Psoas muscle (tissue), 7 donors: ENCODE measurements at regions not wholly inside any gene's neighbourhood (a gene's known extent, or its start where the extent isn't known, plus 50 kb on each side); places are given as distances from the start of the nearest gene placed in this dataset.
"Not testable (repeated sequence)": the region's sequence is repeated elsewhere in the genome, so short reads cannot be mapped to it uniquely, and the experiment has no call there.

Experiments used
- ATAC-seq, 4 donors: fragments of 200-7000 bp; cut with Tn5 transposase; one replicate each; pipeline ENCODE4 v1.9.1; 2020; ENCODE audit warnings: moderate library complexity in 3 of 4, mild to moderate bottlenecking in 2 of 4
- DNase-seq, 2 donors: peaks; one replicate each; pipeline ENCODE4 v3.0.0-alpha.2; 2020
- H3K27ac ChIP-seq: fragments of 200-600 bp; one replicate; pipeline ENCODE4 v1.8.0; 2022
- H3K27me3 ChIP-seq, 3 donors: fragments of 200-600 bp in 1 of 3; one replicate each; pipeline versions ENCODE4 v1.6.1 to v1.8.0; 2013 to 2022; ENCODE audit warnings: low read length in 2 of 3, mild to moderate bottlenecking in 2 of 3, moderate library complexity in 1 of 3; ENCODE audit not compliant: insufficient read depth in 3 of 3
- H3K36me3 ChIP-seq, 2 donors: fragments of 200-600 bp in 1 of 2; one replicate each; pipeline versions ENCODE4 v1.6.1 to v1.8.0; 2013 to 2022; ENCODE audit warnings: low read depth in 1 of 2, mild to moderate bottlenecking in 1 of 2, moderate library complexity in 1 of 2; ENCODE audit not compliant: insufficient read depth in 1 of 2
- H3K4me1 ChIP-seq: fragments of 200-600 bp; one replicate; pipeline ENCODE4 v1.8.0; 2022
- H3K4me3 ChIP-seq: fragments of 200-600 bp; one replicate; pipeline ENCODE4 v1.8.0; 2022; ENCODE audit warnings: mild to moderate bottlenecking
- H3K9me3 ChIP-seq: fragments of 200-600 bp; one replicate; pipeline ENCODE4 v1.8.0; 2022
- CTCF ChIP-seq: fragments of 200-600 bp; IDR thresholded peaks from one replicate; pipeline ENCODE4 v1.8.0; 2022; ENCODE audit warnings: antibody characterized with exemption
- WGBS, 3 donors: extraction: QIAGEN DNeasy Blood & Tissue Kit; methylation state at CpG; one replicate each; pipeline versions ENCODE4 v1.1.6 to v1.1.7; 2013; 5-methylcytosine and 5-hydroxymethylcytosine counted together
- intact Hi-C, 2 donors: fragments of 100-400 bp; cut with DNase I; formaldehyde crosslinking; loops; one replicate each; pipeline versions ENCODE4 v1.11.0 to v1.14.2; 2022
- donor health status: healthy with polysubstance abuse.
- donor health status: DM: no; HTN: no; CAD: no; lungs with moderate emphysema.
- donor health status: Bipolar disorder and iron deficiency.
- donor health status: healthy.
- donor health status: DM: yes; HTN: yes; CAD: no.
- donor health status: DM: no; HTN: no; CAD: no.
- donor health status: DM: yes; HTN: yes; CAD: no.

- Histone ChIP-seq H3K36me3 (no peaks in the 10 kb centered on the region), H3K4me1 (no peaks in the 10 kb centered on the region), H3K27ac (no peak overlapping the region), H3K4me3 (no peak overlapping the region), H3K27me3 (peaks cover 0 to 4% (median 2%) of the 10 kb centered on the region in 3 donors), H3K9me3 (no peaks in the 10 kb centered on the region)
- TF ChIP-seq CTCF, result no peak
- WGBS, 3 donors, result 46 to 51% (median 47%) methylated on average over 11 of the region's 11 CpGs
- intact Hi-C loops, result no loop called here
- ATAC-seq (no peak), DNase-seq (no peak)
Measured at GRCh38 chr6:10312445-10312844, 102.4 kb downstream of the TFAP2A start.

DNA sequence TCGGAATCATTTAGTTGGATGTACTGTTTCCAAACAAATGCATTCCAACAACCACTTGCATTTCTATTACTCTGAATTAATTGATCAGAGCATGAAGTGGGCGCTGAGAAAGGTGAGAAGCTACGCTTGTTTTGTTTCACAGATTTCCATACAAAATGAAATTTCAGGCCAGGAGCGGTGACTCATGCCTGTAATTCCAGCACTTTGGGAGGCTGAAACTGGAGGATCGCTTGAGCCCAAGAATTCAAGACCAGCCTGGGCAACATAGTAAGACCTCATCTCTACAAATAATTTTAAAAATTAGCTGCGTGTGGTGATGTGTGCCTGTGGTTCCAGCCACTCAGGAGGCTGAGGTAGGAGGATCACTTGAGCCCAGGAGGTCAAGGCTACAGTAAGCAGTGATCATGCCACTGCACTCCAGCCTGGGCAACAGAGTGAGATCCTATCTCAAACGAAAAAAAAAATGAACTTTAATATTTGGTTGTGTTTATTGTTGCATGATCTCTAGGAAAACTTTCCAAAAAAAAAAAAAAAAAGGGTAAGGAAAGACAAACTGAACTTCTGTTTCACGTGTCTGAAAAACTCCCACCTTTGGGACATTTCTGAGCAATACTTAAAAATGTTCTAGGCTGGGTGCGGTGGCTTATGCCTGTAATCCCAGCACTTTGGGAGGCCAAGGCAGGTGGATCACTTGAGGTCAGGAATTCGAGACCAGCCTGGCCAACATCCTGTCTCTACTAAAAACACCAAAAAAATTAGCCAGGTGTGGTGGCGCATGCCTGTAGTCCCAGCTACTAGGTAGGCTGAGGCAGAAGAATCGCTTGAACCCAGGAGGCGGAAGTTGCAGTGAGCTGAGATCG lies 103.1 kb downstream of the TFAP2A start:
- H3K27me3 ChIP-seq, DNase-seq, H3K27ac ChIP-seq, H3K4me1 ChIP-seq, H3K9me3 ChIP-seq, ATAC-seq, H3K36me3 ChIP-seq, H3K4me3 ChIP-seq, intact Hi-C loops: not testable (repeated sequence)
- WGBS, 3 donors, result 77 to 86% (median 79%) methylated on average over 14 of the region's 14 CpGs

- 35 to 39% (median 35%) methylated on average over 10 of the region's 10 CpGs for WGBS, 3 donors
- Histone ChIP-seq H3K4me1 (no peaks in the 10 kb centered on the region), H3K27me3 (peaks cover 0 to 4% (median 2%) of the 10 kb centered on the region in 3 donors), H3K36me3 (no peaks in the 10 kb centered on the region), H3K9me3 (no peaks in the 10 kb centered on the region), H3K4me3 (no peak overlapping the region), H3K27ac (no peak overlapping the region)
- no peak for TF ChIP-seq CTCF
- intact Hi-C loops, result no loop called here
- ATAC-seq (no peak), DNase-seq (no peak)
Measured at GRCh38 chr6:10310826-10311225, 104.0 kb downstream of the TFAP2A start.

GRCh38 chr6:10310330-10310653 lies 104.6 kb downstream of the TFAP2A start:
- intact Hi-C loops, result no loop called here
- H3K9me3 ChIP-seq, result no peaks in the 10 kb centered on the region
- 31 to 47% (median 41%) methylated on average over 4 of the region's 4 CpGs for WGBS, 3 donors
- H3K36me3 ChIP-seq, result no peaks in the 10 kb centered on the region
- DNase-seq, result no peak
- H3K27me3 ChIP-seq, result peaks cover 0 to 4% (median 2%) of the 10 kb centered on the region in 3 donors
- H3K4me3 ChIP-seq, result no peak overlapping the region
- H3K4me1 ChIP-seq, result no peaks in the 10 kb centered on the region
- TF ChIP-seq CTCF, result no peak
- no peak overlapping the region for H3K27ac ChIP-seq
- no peak for ATAC-seq

DNA sequence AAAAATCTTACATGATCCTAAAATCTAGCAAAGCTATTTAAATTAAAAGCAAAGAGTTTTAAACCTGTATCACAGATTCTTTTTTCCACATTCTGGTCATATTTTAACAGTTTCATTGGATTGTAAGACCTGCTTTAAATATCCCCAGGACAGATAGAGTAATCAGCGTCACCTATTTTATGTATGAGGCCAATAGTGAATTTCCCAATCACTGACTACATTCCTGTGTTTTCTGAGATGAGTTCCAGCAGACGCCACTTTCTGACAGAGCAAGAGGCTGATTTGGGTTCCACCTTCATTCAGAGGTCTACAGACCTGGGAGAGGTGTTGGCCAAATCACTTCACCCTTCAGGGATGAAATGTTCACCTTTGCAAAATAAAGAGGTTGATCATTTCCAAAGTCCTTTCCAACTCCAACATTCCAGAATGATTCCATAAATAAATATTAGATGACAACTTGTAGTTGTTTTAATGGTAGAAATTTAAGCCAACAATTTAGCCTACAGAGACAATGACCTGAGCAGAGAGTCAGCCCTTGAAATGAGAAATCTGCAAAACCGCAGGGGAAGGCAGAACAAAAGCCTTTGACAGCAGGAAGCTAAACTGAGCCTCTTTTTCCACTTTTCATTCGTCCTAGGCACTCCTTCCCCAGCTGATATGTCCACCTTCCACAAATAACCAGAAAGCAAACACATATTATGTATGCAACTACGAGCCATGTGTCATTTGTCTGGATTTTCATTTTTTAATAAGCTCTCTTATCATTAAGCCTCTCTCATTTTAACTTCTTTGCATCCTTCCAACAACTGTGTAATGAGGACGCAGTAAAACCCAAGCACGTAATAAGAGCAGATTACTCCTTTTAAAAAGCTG lies 105.2 kb downstream of the TFAP2A start:
- ATAC-seq (no peak), DNase-seq (no peak)
- H3K27me3 ChIP-seq, result peaks cover 0 to 4% (median 2%) of the 10 kb centered on the region in 3 donors
- no peak overlapping the region for H3K27ac ChIP-seq
- TF ChIP-seq CTCF, result no peak
- no peaks in the 10 kb centered on the region for H3K4me1 ChIP-seq
- WGBS, 3 donors, result 46 to 51% (median 51%) methylated on average over 7 of the region's 7 CpGs
- H3K4me3 ChIP-seq, result no peak overlapping the region
- intact Hi-C loops, result no loop called here
- no peaks in the 10 kb centered on the region for H3K9me3 ChIP-seq
- no peaks in the 10 kb centered on the region for H3K36me3 ChIP-seq
